ENCODE measurements at regions not wholly inside any gene's neighbourhood (a gene's known extent, or its start where the extent isn't known, plus 50 kb on each side); places are given as distances from the start of the nearest gene placed in this dataset.

- Histone ChIP-seq H3K27me3 (ENCODE audit: insufficient read depth, low read depth) (peaks cover 39% of the 10 kb centered on the region), H3K4me3 (no peak overlapping the region), H3K4me2 (no peak overlapping the region), H4K20me1 (ENCODE audit: insufficient read depth) (no peaks in the 10 kb centered on the region), H3K9me3 (ENCODE audit: insufficient read depth, low read depth) (no peaks in the 10 kb centered on the region), H3K79me2 (ENCODE audit: low read depth) (no peaks in the 10 kb centered on the region), H3K27ac (no peak overlapping the region), H3K4me1 (replicated peaks; ENCODE audit: insufficient read depth) (no peaks in the 10 kb centered on the region), H3K9me2 (ENCODE audit: insufficient read depth) (no peaks in the 10 kb centered on the region), H3F3A (ENCODE audit: insufficient read depth, low read depth) (no peaks in the 10 kb centered on the region), H3K36me3 (ENCODE audit: low read depth) (no peaks in the 10 kb centered on the region), H2AFZ (no peak overlapping the region)
- ChIA-PET POLR2A (ENCODE audit: unreplicated experiment) (no interaction called here), CTCF (interaction anchor here (0.5 to 0.6 kb wide), 2 partner anchors 637 to 733 kb away, joined by 6 to 7 read pairs; no protein-coding TSS in a partner anchor)
- DNase-seq = peak in 1 of 2 experiments; percentile 21
- intact Hi-C loops (cut with micrococcal nuclease; ENCODE audit: unreplicated experiment) = no loop called here
- no TSS peak for BruUV-seq (replicated peaks)
- no peak for TF ChIP-seq EZH2 (IDR thresholded peaks at IDR 0.05; ENCODE audit: low read depth)
- TF ChIP-seq CTCF (conservative IDR thresholded peaks at IDR 0.05) = no peak
Observed at GRCh38 chr15:20646529-20647142, 105.0 kb upstream of the GOLGA6L6 start.

GRCh38 chr15:20645956-20646355, 104.4 kb upstream of the GOLGA6L6 start:
- Histone ChIP-seq H3K36me3 (ENCODE audit: low read depth) (no peaks in the 10 kb centered on the region), H4K20me1 (ENCODE audit: insufficient read depth) (no peaks in the 10 kb centered on the region), H3K4me3 (no peak overlapping the region), H3K9me3 (ENCODE audit: insufficient read depth, low read depth) (no peaks in the 10 kb centered on the region), H3K4me1 (replicated peaks; ENCODE audit: insufficient read depth) (no peaks in the 10 kb centered on the region), H3K79me2 (ENCODE audit: low read depth) (no peaks in the 10 kb centered on the region), H3F3A (ENCODE audit: insufficient read depth, low read depth) (no peaks in the 10 kb centered on the region), H3K27me3 (ENCODE audit: insufficient read depth, low read depth) (peaks cover 39% of the 10 kb centered on the region), H3K4me2 (no peak overlapping the region), H3K9me2 (ENCODE audit: insufficient read depth) (no peaks in the 10 kb centered on the region), H3K27ac (no peak overlapping the region), H2AFZ (no peak overlapping the region)
- CTCF ChIA-PET = interaction anchor here (0.6 kb wide), 1 partner anchor 638 kb away, joined by 7 read pairs; no protein-coding TSS in a partner anchor
- no TSS peak for BruUV-seq (replicated peaks)
- intact Hi-C loops (cut with micrococcal nuclease; ENCODE audit: unreplicated experiment) = no loop called here
- no peak for DNase-seq
- POLR2A ChIA-PET (ENCODE audit: unreplicated experiment) = no interaction called here
- TF ChIP-seq EZH2 (IDR thresholded peaks at IDR 0.05; ENCODE audit: low read depth) (no peak), CTCF (conservative IDR thresholded peaks at IDR 0.05) (no peak)

- BruUV-seq (replicated peaks) = no TSS peak
- intact Hi-C loops (cut with micrococcal nuclease; ENCODE audit: unreplicated experiment) = no loop called here
Observed at GRCh38 chr15:20644896-20645295, 103.3 kb upstream of the GOLGA6L6 start.

More at GRCh38 chr15:20644896-20645295, 103.3 kb upstream of the GOLGA6L6 start:
- Histone ChIP-seq H3K27ac (no peak overlapping the region), H3K36me3 (ENCODE audit: low read depth) (no peaks in the 10 kb centered on the region), H3K4me3 (no peak overlapping the region), H2AFZ (no peak overlapping the region), H3F3A (ENCODE audit: insufficient read depth, low read depth) (no peaks in the 10 kb centered on the region), H4K20me1 (ENCODE audit: insufficient read depth) (no peaks in the 10 kb centered on the region), H3K4me2 (no peak overlapping the region), H3K9me2 (ENCODE audit: insufficient read depth) (no peaks in the 10 kb centered on the region), H3K4me1 (replicated peaks; ENCODE audit: insufficient read depth) (no peaks in the 10 kb centered on the region), H3K27me3 (ENCODE audit: insufficient read depth, low read depth) (peaks cover 39% of the 10 kb centered on the region), H3K79me2 (ENCODE audit: low read depth) (no peaks in the 10 kb centered on the region), H3K9me3 (ENCODE audit: insufficient read depth, low read depth) (no peaks in the 10 kb centered on the region)
- no peak for DNase-seq
- ChIA-PET CTCF (no interaction called here), POLR2A (ENCODE audit: unreplicated experiment) (no interaction called here)
- no peak for TF ChIP-seq EZH2 (IDR thresholded peaks at IDR 0.05; ENCODE audit: low read depth)
- TF ChIP-seq CTCF (conservative IDR thresholded peaks at IDR 0.05) = no peak

Data from PC-9 (cell line).